K562 (cell line): ENCODE measurements at regions not wholly inside any gene's neighbourhood (a gene's known extent, or its start where the extent isn't known, plus 50 kb on each side); places are given as distances from the start of the nearest gene placed in this dataset.

Experiments
- BCL6 ChIP-seq: fragments of 250-450 bp; sonication (Bioruptor Pico); IDR thresholded peaks from 2 replicates; pipeline ENCODE4 v1.4.0; 2020
- CEBPZ ChIP-seq: fragments of 150-350 bp; IDR thresholded peaks from 2 replicates; pipeline ENCODE4 v1.6.1; 2014; ENCODE audit warnings: low read depth, mild to moderate bottlenecking, low read length, borderline replicate concordance
- HNRNPH1 ChIP-seq: fragments of 200-400 bp; formaldehyde crosslinking; optimal IDR thresholded peaks from 2 replicates; pipeline ENCODE3; 2017; ENCODE audit warnings: low read depth, mild to moderate bottlenecking, low read length, moderate library complexity
- ID3 ChIP-seq, 2 experiments: fragments of 250-450 bp in 1 of 2; fragments of 450-650 bp in 1 of 2; sonication (Bioruptor Pico) in 1 of 2; IDR thresholded peaks; 2 replicates each; pipeline versions ENCODE4 v1.6.1 to v1.8.0; 2016 to 2021; ENCODE audit warnings: mild to moderate bottlenecking in 2 of 2, moderate library complexity in 2 of 2, missing compliant biosample characterization in 1 of 2, missing genetic modification characterization in 1 of 2
- IRF9 ChIP-seq: fragments of 450-650 bp; IDR thresholded peaks from 2 replicates; pipeline ENCODE4 v1.6.1; 2016; ENCODE audit warnings: missing biosample characterization, missing genetic modification characterization
- KLF10 ChIP-seq: fragments of 250-450 bp; sonication (Bioruptor Pico); IDR thresholded peaks from 2 replicates; pipeline ENCODE4 v1.6.1; 2021; ENCODE audit warnings: matching md5 sums
- MAFG ChIP-seq: fragments of 450-650 bp; conservative IDR thresholded peaks from 2 replicates; pipeline ENCODE4 v1.6.1; 2016; ENCODE audit warnings: missing genetic modification characterization, missing compliant biosample characterization
- RAD51 ChIP-seq: fragments of 450-650 bp; IDR thresholded peaks from 2 replicates; pipeline ENCODE4 v1.7.1; 2016; ENCODE audit warnings: low read depth, mild to moderate bottlenecking, borderline replicate concordance
- SNIP1 ChIP-seq: fragments of 450-650 bp; IDR thresholded peaks from 2 replicates; pipeline ENCODE4 v1.7.1; 2017; ENCODE audit warnings: low read depth, mild to moderate bottlenecking
- ZNF644 ChIP-seq: fragments of 200-800 bp; sonication (Bioruptor generic); IDR thresholded peaks from 2 replicates; pipeline ENCODE4 v1.6.1; 2016; ENCODE audit warnings: low read depth, missing genetic modification characterization, missing compliant biosample characterization

- TF ChIP-seq ID3 (CRISPR knock-in tag; IDR thresholded peaks at IDR 0.05) (no peak), ID3 (tag; IDR thresholded peaks at IDR 0.05) (no peak), KLF10 (CRISPR knock-in tag) (no peak), HNRNPH1 (no peak), SNIP1 (no peak), CEBPZ (no peak), RAD51 (no peak), ZNF644 (tag) (no peak), BCL6 (CRISPR knock-in tag) (no peak), IRF9 (tag) (no peak), MAFG (tag) (no peak)
Measured at GRCh38 chr3:148042663-148043445, 633.7 kb downstream of the ZIC1 start (continued).
